Activated CD8-positive, alpha-beta memory T cell treated with anti-CD3 and anti-CD28 coated beads, Interleukin-2, amount 50 U/mL, for 48 hours (primary cell): ENCODE measurements at regions not wholly inside any gene's neighbourhood (a gene's known extent, or its start where the extent isn't known, plus 50 kb on each side); places are given as distances from the start of the nearest gene placed in this dataset.

Experiments used
- DNase-seq: peaks from one replicate; pipeline ENCODE4 v3.0.0-alpha.2; 2020

GRCh38 chr22:48045369-48045768, 1282.9 kb downstream of the TBC1D22A start:
- no peak for DNase-seq

- no peak for DNase-seq
Observed at GRCh38 chr22:48044487-48045060, 1282.1 kb downstream of the TBC1D22A start.

- no peak for DNase-seq
Observed at GRCh38 chr22:48043581-48043980, 1281.1 kb downstream of the TBC1D22A start.

DNA sequence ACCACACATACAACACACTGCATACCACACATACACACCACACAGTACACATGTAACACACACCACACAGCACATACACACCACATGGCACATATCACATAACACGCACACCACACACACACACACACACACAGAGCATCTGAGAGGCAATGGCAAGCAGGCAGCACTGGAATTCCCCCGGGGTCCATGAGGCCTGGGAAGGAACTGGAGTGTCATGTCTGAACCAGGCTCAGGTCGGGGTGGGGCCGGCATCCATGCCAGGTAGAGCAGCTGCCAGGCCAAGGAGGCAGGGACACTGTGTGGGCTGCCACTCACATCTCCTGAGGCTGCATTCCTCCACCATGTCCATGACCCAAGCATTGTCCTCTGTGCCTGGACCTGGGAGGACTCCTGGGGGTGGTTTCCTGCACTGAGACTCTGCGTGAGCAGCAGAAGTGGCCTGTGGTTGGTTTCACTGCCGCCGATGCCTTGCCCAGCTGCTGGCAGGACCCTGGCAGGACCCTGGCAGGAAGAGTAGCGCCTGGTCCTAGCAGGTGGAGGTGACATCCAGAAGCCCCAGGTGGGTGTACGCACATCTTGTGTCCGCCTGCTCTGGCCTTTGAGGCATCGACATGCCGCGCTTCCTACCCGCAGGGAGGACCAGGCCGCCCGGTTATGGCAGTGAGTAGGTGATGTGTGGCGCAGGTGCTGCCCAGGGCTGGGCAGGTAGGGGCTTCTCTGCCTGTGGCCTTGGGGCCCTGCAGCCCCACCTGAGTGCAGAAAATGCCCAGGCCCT, 1280.4 kb downstream of the TBC1D22A start:
- no peak for DNase-seq

GRCh38 chr22:48039326-48039725, 1276.9 kb downstream of the TBC1D22A start:
- DNase-seq, result no peak

DNA sequence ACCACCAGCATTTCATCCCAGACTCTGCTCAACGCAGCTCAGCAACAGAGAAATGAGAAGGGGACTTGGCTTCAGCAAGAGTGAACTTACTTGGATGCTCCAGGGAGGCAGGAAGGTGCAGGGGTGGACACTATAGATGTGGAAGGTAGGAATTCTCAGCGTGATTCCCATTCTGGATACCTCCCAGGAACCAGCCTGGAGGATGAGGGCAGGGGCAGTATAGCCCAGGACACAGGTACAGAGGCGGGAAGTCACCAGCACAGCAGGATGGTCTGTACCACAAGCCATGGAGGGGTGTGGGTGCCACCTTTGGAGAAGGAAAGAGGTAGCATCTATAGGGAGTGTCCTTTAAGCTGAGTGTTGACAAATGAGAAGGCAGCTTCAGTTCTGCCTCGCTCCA, 1275.2 kb downstream of the TBC1D22A start:
- DNase-seq, result no peak

GRCh38 chr22:48035897-48036296, 1273.4 kb downstream of the TBC1D22A start:
- no peak for DNase-seq

DNA sequence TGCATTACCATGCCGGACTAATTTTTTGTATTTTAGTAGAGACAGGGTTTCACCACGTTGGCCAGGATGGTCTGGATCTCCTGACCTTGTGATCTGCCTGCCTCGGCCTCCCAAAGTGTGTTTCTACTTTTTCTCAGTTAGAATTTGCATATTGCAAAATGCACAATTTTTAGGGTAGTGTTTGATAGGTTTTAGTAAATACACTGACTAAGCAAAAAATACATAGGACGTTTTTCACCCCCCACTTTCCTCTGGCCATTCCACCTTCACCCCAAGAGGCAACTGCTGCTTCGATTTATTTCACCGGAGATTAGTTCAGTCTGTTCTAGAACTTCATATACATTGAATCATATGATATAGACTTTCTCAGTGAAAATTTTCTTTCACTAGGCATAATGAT, 1269.1 kb downstream of the TBC1D22A start:
- DNase-seq, result no peak

- no peak for DNase-seq
Observed at GRCh38 chr22:48025096-48025495, 1262.6 kb downstream of the TBC1D22A start.

- DNase-seq, result no peak
Observed at GRCh38 chr22:48021991-48022401, 1259.5 kb downstream of the TBC1D22A start.

GRCh38 chr22:48018346-48018745, 1255.9 kb downstream of the TBC1D22A start:
- no peak for DNase-seq

GRCh38 chr22:48015701-48016100, 1253.3 kb downstream of the TBC1D22A start:
- DNase-seq, result no peak

- no peak for DNase-seq
Observed at GRCh38 chr22:48004936-48005335, 1242.5 kb downstream of the TBC1D22A start.

DNA sequence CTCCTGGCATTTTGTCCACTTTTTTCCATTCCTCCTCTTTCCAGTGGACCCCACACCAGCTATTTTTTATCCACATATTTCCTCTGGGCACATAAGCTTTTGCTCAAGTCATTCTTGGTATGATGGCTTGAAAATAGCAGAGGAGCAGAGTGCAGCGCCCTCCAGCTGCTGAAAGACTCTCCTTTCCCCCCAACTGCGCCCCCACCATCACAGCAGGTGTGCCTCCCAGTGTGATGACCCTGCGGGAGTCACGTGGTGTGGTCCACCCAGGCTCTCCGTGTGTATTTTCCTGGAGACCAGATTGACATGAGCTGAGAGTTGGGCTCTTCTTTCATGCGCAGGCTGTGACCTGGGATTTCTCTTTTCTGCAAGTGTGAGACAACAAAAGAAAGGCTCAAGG, 1241.6 kb downstream of the TBC1D22A start:
- DNase-seq, result no peak

GRCh38 chr22:48001101-48001500, 1238.7 kb downstream of the TBC1D22A start:
- no peak for DNase-seq

DNA sequence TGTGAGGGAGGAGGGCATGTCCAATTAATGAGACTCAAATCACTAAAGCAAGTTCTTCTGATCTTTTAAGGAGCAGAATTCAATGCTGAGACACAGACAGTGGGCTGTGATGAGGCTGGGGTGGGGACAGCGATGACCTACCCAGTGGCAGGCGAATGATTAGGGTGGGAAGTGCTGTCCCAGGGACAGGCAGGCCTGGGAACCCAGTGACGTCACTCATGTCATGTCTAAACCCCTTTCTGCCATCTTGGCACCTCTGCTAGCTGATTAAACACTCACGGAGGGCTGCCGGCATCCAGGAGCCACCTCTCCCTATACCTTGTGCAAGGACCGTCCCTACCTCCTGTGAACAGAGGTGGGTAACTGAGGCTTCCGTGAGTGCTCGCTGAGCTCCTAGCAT, 1235.2 kb downstream of the TBC1D22A start:
- DNase-seq, result no peak

DNA sequence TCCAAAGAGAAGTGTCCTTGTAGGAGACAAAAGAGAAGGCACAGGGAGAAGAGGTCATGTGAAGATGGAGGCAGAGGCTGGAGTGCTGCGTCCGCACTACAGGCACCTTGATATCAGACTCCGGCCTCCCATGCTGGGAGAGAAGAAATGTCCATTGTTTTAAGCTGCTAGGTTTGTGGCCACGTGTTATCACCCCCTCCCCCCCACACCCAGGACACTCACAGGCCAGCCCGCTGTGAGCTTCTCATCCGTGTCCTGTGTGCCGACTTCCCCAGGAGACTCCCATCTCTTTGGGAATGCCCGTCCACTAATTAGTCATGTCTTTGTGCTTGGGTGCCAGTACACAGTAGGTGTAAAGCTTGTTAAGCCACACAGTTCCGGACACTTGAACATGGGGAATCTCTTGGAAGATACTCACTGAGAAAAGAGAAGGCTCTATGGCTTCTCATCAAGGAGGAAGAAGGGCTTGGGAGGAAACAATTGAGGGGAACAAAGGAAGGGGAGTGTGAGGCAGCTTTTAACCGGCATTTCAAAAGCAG, 1234.7 kb downstream of the TBC1D22A start:
- DNase-seq, result no peak

GRCh38 chr22:47996446-47996857, 1234.0 kb downstream of the TBC1D22A start:
- DNase-seq, result no peak

GRCh38 chr22:47995718-47996117, 1233.3 kb downstream of the TBC1D22A start:
- DNase-seq, result no peak

DNA sequence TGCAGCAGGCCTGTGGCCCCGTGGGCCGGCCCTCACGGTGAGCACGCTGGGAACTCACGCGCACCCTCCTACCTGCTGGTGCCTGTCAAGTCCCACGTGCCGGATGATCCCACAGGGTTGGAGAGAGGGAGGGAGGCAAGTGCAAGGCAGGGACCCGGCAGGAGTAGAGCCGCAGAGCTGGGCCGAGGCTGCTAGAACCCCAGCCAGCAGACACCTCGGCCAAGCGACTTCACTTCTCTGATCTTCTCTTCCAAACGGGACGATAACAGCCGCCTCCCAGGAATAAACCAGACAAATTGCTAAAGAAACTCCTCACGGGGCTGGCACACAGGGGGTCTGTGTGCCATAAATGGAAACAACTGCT, 1232.8 kb downstream of the TBC1D22A start:
- DNase-seq, result no peak

- DNase-seq, result no peak
Observed at GRCh38 chr22:47994601-47995263, 1232.3 kb downstream of the TBC1D22A start.

DNA sequence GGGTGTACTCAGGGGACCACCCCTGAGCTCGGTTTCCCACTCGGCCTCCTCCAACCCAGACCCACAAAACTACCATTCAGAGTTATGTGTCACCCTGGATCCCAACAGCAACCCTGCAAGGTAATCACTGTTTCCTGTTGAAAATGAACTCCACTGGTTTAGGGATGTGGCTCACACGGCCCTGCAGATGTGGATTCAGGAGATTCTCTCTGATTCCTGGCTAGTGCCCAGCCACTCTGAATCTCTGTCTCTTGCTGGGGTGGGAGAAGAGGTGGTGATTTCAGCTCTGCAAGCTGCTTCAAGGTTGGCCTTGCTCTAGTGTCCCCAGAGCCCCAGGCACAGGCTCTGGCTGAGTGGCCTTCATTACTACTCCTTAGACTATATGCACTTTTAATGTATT, 1231.6 kb downstream of the TBC1D22A start:
- DNase-seq, result no peak

- DNase-seq, result no peak
Observed at GRCh38 chr22:47990481-47990880, 1228.0 kb downstream of the TBC1D22A start.

GRCh38 chr22:47987885-47988515, 1225.5 kb downstream of the TBC1D22A start:
- DNase-seq, result no peak
